Keratinocyte (primary cell): ENCODE measurements at regions not wholly inside any gene's neighbourhood (a gene's known extent, or its start where the extent isn't known, plus 50 kb on each side); places are given as distances from the start of the nearest gene placed in this dataset.

Experiments used
- EZH2 ChIP-seq: IDR thresholded peaks from one replicate; pipeline ENCODE4 v1.6.1; 2012; ENCODE audit warnings: inconsistent platforms, mild to moderate bottlenecking, low read length, moderate library complexity
- TF ChIP-seq, protein P1 (sequence below), 3 experiments: IDR thresholded peaks in 1 of 3; conservative IDR thresholded peaks in 1 of 3; optimal IDR thresholded peaks in 1 of 3; 2 replicates in 2 of 3; 3 replicates in 1 of 3; pipeline versions ENCODE3 to v1.5.1; 2011; ENCODE audit warnings: low read length in 3 of 3, mild to moderate bottlenecking in 3 of 3, moderate library complexity in 2 of 3, control low read depth in 1 of 3, inconsistent platforms in 1 of 3; ENCODE audit not compliant: insufficient read depth in 2 of 3; ENCODE audit errors: extremely low read depth in 1 of 3

DNA sequence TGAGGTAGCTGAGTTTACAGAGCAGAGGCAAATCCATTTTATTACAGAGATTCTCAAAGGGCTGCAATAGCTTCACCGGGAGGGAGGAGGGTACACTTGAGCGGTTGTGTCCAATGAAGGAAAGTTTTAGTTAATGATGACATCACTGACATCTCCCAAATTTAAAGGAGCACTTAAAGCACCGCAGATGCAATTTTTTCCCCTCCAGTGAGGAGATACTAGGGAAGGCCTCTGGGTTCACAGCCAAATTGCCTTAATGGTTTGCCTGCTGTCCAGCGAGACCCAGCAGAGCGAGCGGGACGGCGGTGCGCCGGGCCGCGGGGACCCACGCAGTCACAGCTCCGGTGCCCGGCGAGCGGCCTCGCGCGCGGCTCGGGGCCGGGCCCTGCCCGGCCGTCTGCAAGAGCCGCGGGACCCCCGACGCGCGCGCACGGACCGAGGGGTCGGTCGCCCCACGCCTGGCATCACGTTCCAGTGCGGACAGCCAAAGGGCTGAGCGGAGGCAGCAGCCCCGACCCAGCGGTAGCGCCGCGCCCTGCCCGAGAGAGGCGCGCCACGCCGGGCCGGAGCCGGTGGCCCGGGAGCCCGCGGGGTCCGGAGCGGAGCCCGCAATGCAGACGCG, 160.5 kb upstream of the CHRNA7 start:
- TF ChIP-seq, protein P1, sequence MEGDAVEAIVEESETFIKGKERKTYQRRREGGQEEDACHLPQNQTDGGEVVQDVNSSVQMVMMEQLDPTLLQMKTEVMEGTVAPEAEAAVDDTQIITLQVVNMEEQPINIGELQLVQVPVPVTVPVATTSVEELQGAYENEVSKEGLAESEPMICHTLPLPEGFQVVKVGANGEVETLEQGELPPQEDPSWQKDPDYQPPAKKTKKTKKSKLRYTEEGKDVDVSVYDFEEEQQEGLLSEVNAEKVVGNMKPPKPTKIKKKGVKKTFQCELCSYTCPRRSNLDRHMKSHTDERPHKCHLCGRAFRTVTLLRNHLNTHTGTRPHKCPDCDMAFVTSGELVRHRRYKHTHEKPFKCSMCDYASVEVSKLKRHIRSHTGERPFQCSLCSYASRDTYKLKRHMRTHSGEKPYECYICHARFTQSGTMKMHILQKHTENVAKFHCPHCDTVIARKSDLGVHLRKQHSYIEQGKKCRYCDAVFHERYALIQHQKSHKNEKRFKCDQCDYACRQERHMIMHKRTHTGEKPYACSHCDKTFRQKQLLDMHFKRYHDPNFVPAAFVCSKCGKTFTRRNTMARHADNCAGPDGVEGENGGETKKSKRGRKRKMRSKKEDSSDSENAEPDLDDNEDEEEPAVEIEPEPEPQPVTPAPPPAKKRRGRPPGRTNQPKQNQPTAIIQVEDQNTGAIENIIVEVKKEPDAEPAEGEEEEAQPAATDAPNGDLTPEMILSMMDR (optimal IDR thresholded peaks at IDR 0.05 in 1 of 3, IDR thresholded peaks at IDR 0.05 in 1 of 3, conservative IDR thresholded peaks at IDR 0.05 in 1 of 3; ENCODE audit: extremely low read depth in 1 of 3, insufficient read depth in 2 of 3, low read length in 3 of 3): no peak
- no peak for TF ChIP-seq EZH2
